PC-3 (cell line): ENCODE measurements at regions not wholly inside any gene's neighbourhood (a gene's known extent, or its start where the extent isn't known, plus 50 kb on each side); places are given as distances from the start of the nearest gene placed in this dataset.

Source experiments
- ATAC-seq: fragments of 200-7000 bp; cut with Tn5 transposase; 2 replicates; pipeline ENCODE4 v1.9.1; 2020; ENCODE audit warnings: mild to moderate bottlenecking, moderate library complexity
- BruUV-seq: library from RNA; stranded (reverse); fragments of 400-500 nt; replicated peaks from 2 replicates; lab custom pipeline; 2021; lab: Mats Ljungman, UMichigan
- CTCF ChIA-PET: fragments of 300-600 bp; sonication (Branson Sonifier 250); formaldehyde crosslinking; loops from one replicate; lab custom pipeline; 2022; ENCODE audit warnings: antibody characterized with exemption; lab: Charles Lee
- POLR2A ChIA-PET: fragments of 300-600 bp; sonication (Branson Sonifier 250); formaldehyde crosslinking; loops from one replicate; lab custom pipeline; 2022; ENCODE audit warnings: antibody characterized with exemption; ENCODE audit not compliant: unreplicated experiment; lab: Charles Lee
- DNase-seq: peaks from one replicate; pipeline ENCODE4 v3.0.0-alpha.2; 2015
- H2AFZ ChIP-seq: fragments of 300-600 bp; sonication (generic); 2 replicates; pipeline ENCODE4 v1.6.0; 2016; ENCODE audit warnings: antibody characterized with exemption, low read length
- H3F3A ChIP-seq: fragments of 300-600 bp; sonication (generic); one replicate; pipeline ENCODE4 v1.6.0; 2017; ENCODE audit warnings: antibody characterized with exemption, low read length, control low read depth, mild to moderate bottlenecking; ENCODE audit not compliant: unreplicated experiment
- H3K27ac ChIP-seq: fragments of 300-600 bp; sonication (generic); 2 replicates; pipeline ENCODE4 v1.5.1; 2016; ENCODE audit warnings: mild to moderate bottlenecking, low read length
- H3K27me3 ChIP-seq: fragments of 300-600 bp; sonication (generic); 2 replicates; pipeline ENCODE4 v1.6.1; 2016; ENCODE audit warnings: low read length, mixed read lengths
- H3K36me3 ChIP-seq: fragments of 300-600 bp; sonication (generic); 2 replicates; pipeline ENCODE4 v1.6.1; 2016; ENCODE audit warnings: low read depth, mixed run types, low read length, mixed read lengths
- H3K4me1 ChIP-seq: fragments of 300-600 bp; sonication (generic); 2 replicates; pipeline ENCODE4 v1.5.1; 2016; ENCODE audit warnings: low read length; ENCODE audit not compliant: insufficient read depth
- H3K4me2 ChIP-seq: fragments of 300-600 bp; sonication (generic); 2 replicates; pipeline ENCODE4 v1.6.0; 2016; ENCODE audit warnings: low read length
- H3K4me3 ChIP-seq: fragments of 300-600 bp; sonication (generic); 2 replicates; pipeline ENCODE4 v1.5.1; 2016; ENCODE audit warnings: mild to moderate bottlenecking, low read length, mixed read lengths
- H3K79me2 ChIP-seq: fragments of 300-600 bp; sonication (generic); 2 replicates; pipeline ENCODE4 v1.6.1; 2017; ENCODE audit warnings: low read length, mixed read lengths
- H3K9ac ChIP-seq: fragments of 300-600 bp; sonication (generic); 2 replicates; pipeline ENCODE4 v1.6.0; 2016; ENCODE audit warnings: mild to moderate bottlenecking, low read length
- H3K9me2 ChIP-seq: fragments of 300-600 bp; sonication (generic); replicated peaks from 2 replicates; pipeline ENCODE4 v1.6.1; 2016; ENCODE audit warnings: mixed run types, low read length, mixed read lengths
- H3K9me3 ChIP-seq: fragments of 300-600 bp; sonication (generic); 2 replicates; pipeline ENCODE4 v1.6.1; 2016; ENCODE audit warnings: low read length, mixed read lengths
- H4K20me1 ChIP-seq: fragments of 300-600 bp; sonication (generic); 2 replicates; pipeline ENCODE4 v1.6.1; 2016; ENCODE audit warnings: low read length, mixed read lengths
- CTCF ChIP-seq: fragments of 300-600 bp; sonication (generic); conservative IDR thresholded peaks from 2 replicates; pipeline ENCODE4 v1.5.1; 2017; ENCODE audit warnings: antibody characterized with exemption, low read depth, mild to moderate bottlenecking, low read length
- EZH2 ChIP-seq: fragments of 300-600 bp; sonication (generic); IDR thresholded peaks from one replicate; pipeline ENCODE4 v1.6.1; 2017; ENCODE audit warnings: antibody characterized with exemption, mild to moderate bottlenecking, low read length; ENCODE audit not compliant: unreplicated experiment
- EZH2phosphoT487 ChIP-seq: fragments of 300-600 bp; sonication (generic); IDR thresholded peaks from 2 replicates; pipeline ENCODE4 v1.6.1; 2018; ENCODE audit warnings: mild to moderate bottlenecking, antibody characterized with exemption, low read length, borderline replicate concordance
- intact Hi-C: fragments of 100-400 bp; cut with micrococcal nuclease; formaldehyde crosslinking; loops from 2 replicates; pipeline ENCODE4 v1.9.0; 2023

- Histone ChIP-seq H3K9me2 (no peaks in the 10 kb centered on the region), H3K79me2 (no peaks in the 10 kb centered on the region), H3F3A (no peaks in the 10 kb centered on the region), H3K9ac (no peak overlapping the region), H2AFZ (no peak overlapping the region), H3K27ac (no peak overlapping the region), H3K4me1 (no peaks in the 10 kb centered on the region), H3K9me3 (no peaks in the 10 kb centered on the region), H3K27me3 (no peaks in the 10 kb centered on the region), H3K4me3 (no peak overlapping the region), H3K36me3 (no peaks in the 10 kb centered on the region), H4K20me1 (no peaks in the 10 kb centered on the region), H3K4me2 (no peak overlapping the region)
- no TSS peak for BruUV-seq
- ATAC-seq (no peak), DNase-seq (no peak)
- TF ChIP-seq EZH2phosphoT487 (no peak), CTCF (no peak), EZH2 (no peak)
- ChIA-PET CTCF (no interaction called here), POLR2A (no interaction called here)
- intact Hi-C loops: no loop called here
Observed at GRCh38 chr6:76788155-76788554, 675.1 kb downstream of the HTR1B start.

- POLR2A ChIA-PET: no interaction called here
- no peak overlapping the region for H3K4me2 ChIP-seq
- no peaks in the 10 kb centered on the region for H4K20me1 ChIP-seq
- H3K36me3 ChIP-seq: no peaks in the 10 kb centered on the region
- no peak overlapping the region for H3K9ac ChIP-seq
- no peak overlapping the region for H3K27ac ChIP-seq
- H2AFZ ChIP-seq: no peak overlapping the region
- no peak overlapping the region for H3K4me3 ChIP-seq
- H3K4me1 ChIP-seq: no peaks in the 10 kb centered on the region
- TF ChIP-seq EZH2 (no peak), EZH2phosphoT487 (no peak), CTCF (no peak)
- BruUV-seq: no TSS peak
- H3K9me3 ChIP-seq: no peaks in the 10 kb centered on the region
- ATAC-seq (no peak), DNase-seq (no peak)
- CTCF ChIA-PET: no interaction called here
- no peaks in the 10 kb centered on the region for H3K27me3 ChIP-seq
- H3F3A ChIP-seq: no peaks in the 10 kb centered on the region
- H3K9me2 ChIP-seq: no peaks in the 10 kb centered on the region
- no peaks in the 10 kb centered on the region for H3K79me2 ChIP-seq
- intact Hi-C loops: no loop called here
Observed at GRCh38 chr6:76779068-76779467, 684.2 kb downstream of the HTR1B start.

- BruUV-seq: no TSS peak
- H3K9me2 ChIP-seq: no peaks in the 10 kb centered on the region
- no peak overlapping the region for H2AFZ ChIP-seq
- no peaks in the 10 kb centered on the region for H3K4me1 ChIP-seq
- ATAC-seq: no peak
- no peaks in the 10 kb centered on the region for H3K9me3 ChIP-seq
- ChIA-PET CTCF (no interaction called here), POLR2A (no interaction called here)
- H3K79me2 ChIP-seq: no peaks in the 10 kb centered on the region
- H4K20me1 ChIP-seq: no peaks in the 10 kb centered on the region
- H3F3A ChIP-seq: no peaks in the 10 kb centered on the region
- H3K9ac ChIP-seq: no peak overlapping the region
- TF ChIP-seq CTCF (no peak), EZH2phosphoT487 (no peak), EZH2 (no peak)
- H3K27ac ChIP-seq: no peak overlapping the region
- no peaks in the 10 kb centered on the region for H3K36me3 ChIP-seq
- no peak overlapping the region for H3K4me3 ChIP-seq
- no peaks in the 10 kb centered on the region for H3K27me3 ChIP-seq
- no peak for DNase-seq
- intact Hi-C loops: no loop called here
- H3K4me2 ChIP-seq: no peak overlapping the region
Observed at GRCh38 chr6:76776876-76777275, 686.4 kb downstream of the HTR1B start.
